GM18508 (cell line): ENCODE measurements at regions not wholly inside any gene's neighbourhood (a gene's known extent, or its start where the extent isn't known, plus 50 kb on each side); places are given as distances from the start of the nearest gene placed in this dataset.
"Not testable (repeated sequence)": the region's sequence is repeated elsewhere in the genome, so short reads cannot be mapped to it uniquely, and the experiment has no call there.

ENCODE experiments used
- ATAC-seq: cut with Tn5 transposase; IDR thresholded peaks from one replicate; pipeline ENCODE4 v1.9.1; 2021; ENCODE audit warnings: moderate number of reproducible peaks; ENCODE audit not compliant: insufficient read depth, unreplicated experiment

DNA sequence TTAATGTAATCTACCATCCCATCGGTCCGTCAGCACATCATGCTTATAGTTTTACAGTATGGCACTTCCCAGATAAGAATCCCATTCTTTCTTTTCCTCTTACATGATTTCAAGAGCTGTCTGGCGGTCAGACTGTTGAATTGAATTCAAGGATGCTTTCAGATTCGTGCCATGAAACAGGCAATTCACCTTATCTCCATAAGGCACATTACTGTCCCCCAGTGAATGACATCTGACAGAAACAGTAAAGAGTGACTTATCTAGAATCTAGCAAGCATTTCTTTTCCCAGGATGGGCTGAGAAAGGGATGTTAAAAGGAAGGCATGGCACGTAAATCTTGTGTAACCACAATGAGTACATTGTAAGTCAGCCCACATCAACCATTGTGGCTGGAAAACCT is 61.1 kb upstream of the SEM1 start:
- no peak for ATAC-seq

DNA sequence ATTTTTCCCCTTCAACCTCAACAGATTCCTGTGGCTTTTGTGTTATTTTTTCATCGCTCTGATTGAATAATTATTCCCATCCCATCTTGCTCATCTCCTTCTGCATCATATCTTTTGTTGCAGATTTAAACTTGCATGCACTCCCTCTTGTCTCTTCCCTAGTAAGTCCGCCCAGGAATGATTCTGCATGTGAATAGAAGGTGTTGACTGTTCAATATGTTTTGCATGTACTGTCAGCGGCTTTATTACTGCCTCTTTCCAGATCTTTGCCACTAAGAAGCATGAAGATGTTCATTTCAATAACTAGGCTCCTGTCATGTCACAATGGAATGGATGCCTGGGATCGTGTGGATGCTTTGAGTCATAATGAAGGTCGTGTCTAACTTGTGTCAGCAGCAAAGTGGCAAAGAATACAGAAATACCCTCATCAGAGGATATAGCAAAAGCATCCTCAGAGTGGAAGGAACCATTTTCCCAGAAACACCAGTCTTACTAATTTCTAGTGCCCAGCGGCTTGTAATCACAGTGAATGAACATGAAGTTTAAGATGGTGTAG is 62.6 kb upstream of the SEM1 start:
- no peak for ATAC-seq

DNA sequence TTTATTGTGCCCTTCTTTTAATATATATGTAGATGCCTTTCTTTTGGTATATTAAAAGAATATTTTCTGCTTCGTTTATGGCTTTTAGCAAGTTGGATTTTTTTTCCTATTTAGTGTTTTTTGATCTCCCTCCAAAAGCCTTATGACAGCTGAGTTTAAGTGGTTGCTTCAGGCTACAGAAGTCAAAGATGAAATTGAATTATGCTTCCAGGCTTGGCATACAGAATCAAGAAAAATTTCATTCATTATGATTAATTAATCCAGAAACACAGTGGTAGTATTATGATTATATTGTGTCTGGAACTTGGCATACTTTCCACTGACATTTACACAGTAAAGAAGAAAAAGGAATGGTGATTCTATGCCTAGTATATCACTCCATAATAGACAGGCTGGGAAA is 63.8 kb upstream of the SEM1 start:
- ATAC-seq, result no peak

DNA sequence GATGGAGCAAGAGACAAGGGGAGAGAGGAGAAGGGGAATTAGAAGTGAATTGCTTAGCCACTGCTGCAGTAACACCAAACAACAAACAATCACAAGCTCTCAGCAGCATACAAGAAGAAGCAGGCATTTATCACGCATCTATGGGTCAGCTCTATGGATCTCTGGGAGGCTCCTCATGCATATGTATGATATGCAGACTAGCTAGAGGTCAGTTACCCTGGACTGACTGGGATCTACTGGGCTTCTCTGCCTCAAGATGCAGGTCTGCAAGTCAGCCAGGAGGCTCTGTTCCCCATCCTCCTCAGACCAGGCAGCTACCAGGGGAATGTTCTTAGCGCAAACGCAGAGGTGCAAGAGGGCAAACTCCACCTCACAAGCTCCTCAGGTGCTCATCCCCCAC is 64.7 kb upstream of the SEM1 start:
- ATAC-seq, result no peak

DNA sequence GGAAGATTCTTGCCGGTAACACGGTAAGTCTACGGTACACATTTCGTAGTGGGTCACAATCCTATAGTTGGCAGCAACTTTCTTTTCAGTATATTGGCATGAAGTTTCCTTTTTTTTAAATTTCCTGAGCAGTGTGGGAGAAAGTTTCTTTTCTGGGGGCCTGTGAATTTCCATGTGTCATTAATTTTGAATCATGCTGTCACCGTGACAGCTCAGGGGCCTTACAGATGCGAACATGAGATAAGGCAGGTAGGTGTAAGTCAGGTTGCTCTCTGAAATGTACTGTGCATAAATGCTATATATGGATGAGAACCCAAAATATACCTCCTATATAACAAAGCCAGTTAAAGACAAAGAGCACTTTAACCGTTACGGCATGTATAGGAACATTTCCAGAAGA is 65.4 kb upstream of the SEM1 start:
- ATAC-seq, result no peak

DNA sequence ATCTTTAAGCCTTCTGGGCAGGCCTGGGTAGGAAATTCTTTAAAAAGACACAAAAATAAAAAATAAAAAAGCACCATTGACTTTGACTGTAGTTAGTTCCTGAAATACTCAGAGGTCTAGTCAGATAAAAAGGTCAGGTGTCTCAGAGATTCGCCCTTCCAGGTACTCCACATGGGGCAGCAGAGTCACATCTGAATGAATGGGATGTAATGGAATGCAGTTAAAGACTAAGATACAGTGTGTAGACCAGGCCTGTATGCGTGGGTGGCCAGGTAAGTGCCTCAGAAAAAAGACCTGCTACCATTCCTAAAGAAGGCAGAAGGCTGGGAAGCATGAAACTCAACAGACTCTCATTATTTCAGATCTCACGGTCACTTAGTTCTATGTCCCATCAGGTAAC is 68.6 kb upstream of the SEM1 start:
- ATAC-seq, result no peak

DNA sequence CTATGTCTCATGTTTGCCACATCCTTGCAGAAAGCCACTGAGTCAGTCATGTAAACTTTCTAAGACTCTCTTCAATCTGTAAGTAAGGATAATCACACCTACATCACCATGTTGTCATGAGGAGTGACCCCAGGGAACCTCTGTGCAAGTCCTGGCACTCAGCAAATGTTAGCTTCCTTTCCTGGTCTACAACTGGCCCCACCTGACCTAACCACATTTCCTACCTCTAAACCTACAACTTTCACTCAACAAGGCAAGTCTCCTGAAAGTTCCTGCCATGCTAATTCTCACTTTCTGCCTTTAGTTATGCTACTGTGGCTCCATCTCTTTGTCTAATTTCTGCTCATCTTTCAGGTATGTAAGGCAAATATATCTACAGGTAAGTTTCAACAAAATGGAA is 72.3 kb upstream of the SEM1 start:
- ATAC-seq, result no peak

DNA sequence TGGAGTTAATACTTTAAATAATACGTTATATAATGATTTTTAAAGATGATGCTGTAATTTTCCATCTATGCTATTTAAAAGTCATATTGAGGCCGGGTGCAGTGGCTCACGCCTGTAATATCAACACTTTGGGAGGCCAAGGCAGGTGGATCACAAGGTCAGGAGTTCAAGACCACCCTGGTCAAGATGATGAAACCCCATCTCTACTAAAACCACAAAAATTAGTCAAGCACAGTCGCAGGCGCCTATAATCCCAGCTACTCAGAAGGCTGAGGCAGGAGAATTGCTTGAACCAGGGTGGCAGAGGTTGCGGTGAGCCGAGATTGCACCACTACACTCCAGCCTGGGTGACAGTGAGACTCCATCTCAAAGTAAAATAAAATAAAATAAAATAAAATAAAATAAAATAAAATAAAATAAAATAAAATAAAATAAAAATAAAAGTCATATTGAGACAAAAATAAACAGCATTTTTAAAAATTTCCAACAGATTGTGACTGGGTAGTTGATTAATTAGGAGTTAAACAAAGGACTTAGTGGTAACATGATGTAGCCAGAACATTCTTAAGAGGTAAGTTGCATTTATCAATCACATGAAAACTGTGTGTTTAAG is 73.1 kb upstream of the SEM1 start:
- ATAC-seq, result not testable (repeated sequence)

DNA sequence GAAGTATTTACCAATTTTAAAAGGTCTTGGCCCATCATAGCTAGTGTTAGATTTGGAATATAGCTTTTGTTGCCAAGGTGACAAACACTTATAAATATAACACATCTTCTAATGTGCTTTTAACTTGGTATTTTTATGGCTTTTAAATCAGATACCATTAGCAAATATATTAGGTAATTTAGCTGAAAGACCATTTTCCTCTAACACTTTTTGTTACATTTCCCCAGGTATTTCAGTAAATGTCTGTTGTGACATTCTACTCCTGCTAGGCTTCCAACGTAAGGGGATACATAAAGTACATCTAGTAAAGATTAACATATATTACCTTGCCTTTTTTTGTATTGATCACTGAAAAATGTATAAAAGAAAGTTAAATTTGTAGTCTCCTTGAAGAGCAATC is 75.0 kb upstream of the SEM1 start:
- ATAC-seq, result no peak

DNA sequence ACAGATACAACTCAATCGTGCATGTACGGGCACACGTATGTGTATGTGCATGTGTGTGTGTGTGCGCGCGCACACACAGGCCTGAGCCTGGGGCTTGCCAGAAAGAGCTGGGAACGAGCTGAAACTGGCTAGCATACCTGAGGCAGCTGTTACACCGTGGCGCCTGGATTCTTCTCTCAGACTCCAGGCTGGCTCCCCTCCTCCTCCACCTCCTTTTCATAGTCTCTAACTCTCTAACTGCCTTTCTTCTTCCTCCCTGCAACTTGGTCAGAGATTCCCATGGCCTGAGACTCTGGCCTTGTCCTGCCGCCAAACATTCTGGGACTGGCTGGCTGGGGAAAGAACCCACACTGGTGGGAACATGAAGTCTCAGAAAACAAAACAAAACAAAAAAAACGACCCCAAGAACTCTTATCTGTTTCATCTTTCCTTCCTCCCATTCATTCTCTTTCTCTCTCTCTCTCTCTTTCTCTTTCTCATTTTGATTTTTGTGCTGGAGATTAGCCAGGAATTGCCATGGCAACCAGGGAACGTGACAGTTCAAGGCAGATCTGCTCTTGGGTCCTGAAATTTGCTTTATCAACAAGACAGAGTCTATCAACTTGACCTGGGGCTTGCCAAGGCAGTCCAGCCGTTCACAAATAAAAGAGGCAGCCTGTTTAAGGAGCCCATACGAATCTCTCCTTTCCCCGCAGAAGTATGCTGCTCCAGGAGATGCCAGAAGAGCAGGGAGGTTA is 76.8 kb upstream of the SEM1 start:
- no peak for ATAC-seq

DNA sequence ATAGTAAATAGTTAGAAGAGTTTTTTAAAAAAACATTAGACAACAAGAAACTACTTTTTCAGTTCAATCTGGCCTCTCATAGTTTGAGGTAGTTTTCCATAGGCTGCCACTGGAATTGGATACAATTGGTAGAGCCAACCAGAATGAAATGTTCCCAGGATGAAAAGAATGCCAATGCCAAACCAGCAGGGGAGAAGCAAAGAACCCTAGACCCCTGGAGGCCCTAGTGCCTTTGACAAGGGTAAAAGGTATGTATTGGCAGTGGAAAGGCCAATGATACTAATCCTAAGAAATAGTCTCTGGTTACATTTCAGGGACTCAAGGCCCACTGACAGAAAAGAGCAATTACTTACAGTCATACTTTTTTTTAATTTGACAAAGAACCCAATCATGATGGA is 77.4 kb upstream of the SEM1 start:
- ATAC-seq, result no peak

DNA sequence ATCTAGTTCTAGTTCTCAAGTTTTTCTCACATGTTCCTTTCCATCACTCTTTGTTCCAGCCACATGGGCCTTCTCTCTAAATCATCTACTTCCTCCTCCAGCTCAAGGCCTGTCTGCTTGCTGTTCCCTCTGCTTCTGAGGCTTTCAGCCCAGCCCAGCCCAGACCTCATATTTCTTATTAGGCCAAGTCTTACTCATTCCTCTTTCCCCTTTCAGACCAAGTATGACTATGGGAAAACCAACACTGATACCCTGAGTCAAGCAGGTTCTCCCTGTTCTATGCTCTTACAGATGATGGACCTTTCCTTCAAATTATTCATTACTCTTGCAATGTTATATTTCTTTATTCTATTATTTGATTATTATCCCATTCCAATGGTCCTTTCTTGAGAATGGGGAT is 80.3 kb upstream of the SEM1 start:
- ATAC-seq, result no peak

DNA sequence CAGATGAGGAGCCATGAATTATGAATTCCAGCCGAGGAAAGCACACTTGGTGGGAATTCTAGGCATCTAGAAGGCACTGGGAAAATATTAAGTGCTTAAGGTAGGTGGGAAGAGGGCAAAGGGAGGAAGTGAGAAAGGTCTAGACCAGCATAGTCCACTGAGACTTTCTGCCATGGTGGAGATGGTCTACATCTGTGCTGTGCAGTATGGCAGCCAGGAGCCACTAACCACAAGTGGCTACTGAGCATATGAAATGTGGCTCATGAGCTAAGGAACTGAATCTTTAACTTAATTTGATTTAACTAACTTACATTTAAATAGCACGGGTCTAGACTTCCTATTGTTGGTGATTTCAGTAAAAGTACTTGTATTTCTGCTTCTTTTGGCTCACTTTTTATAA is 82.5 kb upstream of the SEM1 start:
- no peak for ATAC-seq

DNA sequence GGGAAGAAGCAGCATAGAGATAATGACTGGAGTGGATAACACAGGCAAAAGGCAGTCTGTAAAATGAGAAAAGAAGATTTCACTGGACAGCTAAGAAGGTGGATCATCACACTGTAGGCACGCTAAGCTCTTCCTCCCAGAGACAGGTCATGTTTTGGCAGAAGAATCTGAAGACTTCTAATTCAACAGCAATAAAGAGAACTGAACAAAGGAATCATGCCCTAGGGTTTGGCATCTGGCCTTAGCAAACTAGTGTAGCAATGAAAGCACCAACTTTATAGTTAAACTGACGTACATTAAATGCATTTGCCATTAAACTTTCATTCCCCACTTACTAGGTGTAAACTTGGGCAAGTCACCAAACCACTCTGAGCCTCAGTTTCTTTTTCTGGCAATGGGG is 84.4 kb upstream of the SEM1 start:
- no peak for ATAC-seq

DNA sequence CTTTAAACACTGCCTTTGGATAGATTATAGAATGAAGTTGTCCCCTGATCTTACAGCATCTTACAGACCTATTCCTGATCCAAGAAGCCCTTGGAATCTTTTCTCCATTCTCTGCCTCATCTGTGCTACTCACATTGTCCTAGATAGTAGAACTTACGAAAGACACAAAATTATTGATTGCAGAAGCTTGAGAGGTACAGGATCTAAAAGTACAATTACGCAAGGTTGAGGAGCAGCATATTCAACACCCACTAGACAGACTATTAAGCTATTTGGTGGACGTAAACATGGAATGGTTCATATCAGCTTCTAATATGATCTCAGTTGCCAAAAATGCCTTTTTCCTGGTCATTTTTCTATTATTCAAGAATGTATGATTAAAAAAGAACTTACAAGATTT is 90.5 kb upstream of the SEM1 start:
- ATAC-seq, result no peak

DNA sequence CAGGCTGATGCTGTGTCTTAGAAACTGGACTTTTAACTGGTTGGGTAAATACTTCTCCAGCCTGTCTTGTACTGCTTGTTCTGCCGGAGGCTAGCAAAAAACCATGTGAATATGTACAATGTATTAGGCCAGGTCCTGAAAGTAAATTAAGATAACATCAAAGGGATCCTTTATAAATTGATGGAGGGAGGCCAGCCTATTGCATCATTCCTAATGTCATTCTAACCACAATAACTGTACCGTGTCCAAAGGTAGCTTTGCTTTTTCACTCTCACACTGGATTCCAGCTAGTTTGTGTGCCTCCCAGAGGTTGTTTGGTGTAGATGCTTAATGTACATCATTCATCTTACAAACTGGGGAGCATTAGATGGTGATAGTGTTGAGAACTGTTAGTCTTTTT is 91.2 kb upstream of the SEM1 start:
- no peak for ATAC-seq

DNA sequence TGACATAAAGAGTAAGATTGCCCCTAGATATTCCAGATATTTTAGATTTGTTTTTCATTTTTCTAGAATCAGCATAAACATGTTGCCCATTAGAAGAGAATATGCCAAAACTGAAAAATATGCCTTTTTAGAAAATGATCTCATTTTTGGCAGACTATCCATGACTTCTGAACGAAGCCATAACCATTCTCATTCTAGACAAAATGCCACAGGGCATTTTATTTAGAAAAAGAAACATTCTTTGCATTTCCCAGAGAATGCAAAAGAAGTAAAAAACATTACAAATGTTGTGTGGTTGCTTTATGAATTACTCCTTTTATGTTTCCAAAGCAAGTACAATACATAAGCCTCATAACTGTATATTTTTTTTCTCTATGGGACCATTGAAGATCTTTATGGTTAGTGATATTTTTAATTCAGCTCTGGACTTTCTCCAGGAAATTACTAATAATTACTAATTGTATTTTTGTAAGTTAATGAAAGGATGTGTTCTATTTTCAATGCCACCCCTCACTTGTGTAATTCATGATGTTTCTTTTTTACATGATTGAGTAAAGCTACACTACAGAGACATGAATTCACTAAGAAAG is 109.6 kb upstream of the SEM1 start:
- no peak for ATAC-seq

DNA sequence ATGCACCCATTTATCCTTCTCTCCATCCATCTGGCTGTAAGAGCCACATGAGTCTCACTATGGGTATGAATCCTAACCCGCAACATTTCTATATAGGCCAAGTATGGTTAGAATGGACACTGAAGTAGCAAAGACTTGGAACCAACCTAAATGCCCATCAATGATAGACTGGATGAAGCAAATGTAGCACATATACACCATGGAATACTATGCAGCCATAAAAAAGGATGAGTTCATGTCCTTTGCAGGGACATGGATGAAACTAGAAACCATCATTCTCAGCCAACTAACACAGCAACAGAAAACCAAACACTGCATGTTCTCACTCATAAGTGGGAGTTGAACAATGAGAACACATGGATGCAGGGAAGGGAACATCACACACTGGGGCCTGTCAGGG is 111.5 kb upstream of the SEM1 start:
- ATAC-seq, result not testable (repeated sequence)

DNA sequence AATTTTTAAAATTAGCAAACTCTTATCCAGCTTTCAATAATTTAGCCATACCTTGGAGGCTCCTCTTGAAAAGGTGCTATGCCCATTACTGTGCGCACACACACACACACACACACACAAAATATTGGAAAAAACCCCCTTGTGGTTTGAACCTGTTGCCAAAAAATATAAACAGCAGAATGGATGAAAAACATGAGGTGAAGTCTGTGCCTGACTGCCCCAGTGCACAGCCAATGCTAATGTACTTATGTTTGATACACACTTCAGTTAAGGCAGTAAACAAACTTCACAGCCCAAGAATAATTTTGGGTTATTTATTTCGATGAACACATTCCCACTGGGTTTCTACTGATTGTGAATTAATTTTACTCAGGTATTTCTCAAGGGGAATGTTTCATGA is 113.2 kb upstream of the SEM1 start:
- no peak for ATAC-seq

DNA sequence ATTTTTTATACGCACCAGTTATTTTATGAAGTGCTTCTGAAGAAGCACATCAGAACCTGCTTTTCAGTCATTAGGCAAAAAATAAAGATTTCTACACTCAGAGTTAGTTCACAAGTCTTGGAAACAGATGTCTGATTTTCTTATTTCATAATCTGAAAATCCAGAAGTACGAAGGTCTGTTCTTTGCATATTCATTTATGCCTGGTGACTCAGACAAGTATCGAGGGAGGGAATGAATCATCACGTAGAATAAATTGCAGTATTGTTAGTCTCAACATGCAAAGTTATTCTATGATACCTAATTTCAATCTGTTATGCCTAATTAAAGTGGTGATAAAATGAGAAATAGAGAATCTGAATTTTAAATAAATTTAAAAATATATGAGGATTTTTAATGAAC is 113.6 kb upstream of the SEM1 start:
- ATAC-seq, result no peak

DNA sequence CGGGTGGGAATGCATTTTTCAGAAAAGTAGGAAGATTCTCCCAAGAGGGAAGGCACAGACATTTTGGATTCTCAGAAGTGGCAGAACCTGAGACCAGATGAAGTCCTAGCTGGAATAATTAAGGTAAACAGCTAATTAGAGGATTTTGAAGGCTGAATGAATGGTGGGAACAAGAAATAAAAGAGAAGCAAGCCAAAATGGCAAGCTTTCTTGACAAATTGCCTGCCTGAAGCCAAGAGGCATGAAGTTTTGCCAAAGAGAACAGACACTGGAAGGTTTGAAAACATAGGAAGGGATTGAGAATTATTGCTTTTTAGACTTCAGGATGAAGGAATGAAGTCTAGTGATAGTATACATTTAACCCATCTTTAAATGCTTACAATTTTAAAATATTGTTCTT is 115.0 kb upstream of the SEM1 start:
- no peak for ATAC-seq

DNA sequence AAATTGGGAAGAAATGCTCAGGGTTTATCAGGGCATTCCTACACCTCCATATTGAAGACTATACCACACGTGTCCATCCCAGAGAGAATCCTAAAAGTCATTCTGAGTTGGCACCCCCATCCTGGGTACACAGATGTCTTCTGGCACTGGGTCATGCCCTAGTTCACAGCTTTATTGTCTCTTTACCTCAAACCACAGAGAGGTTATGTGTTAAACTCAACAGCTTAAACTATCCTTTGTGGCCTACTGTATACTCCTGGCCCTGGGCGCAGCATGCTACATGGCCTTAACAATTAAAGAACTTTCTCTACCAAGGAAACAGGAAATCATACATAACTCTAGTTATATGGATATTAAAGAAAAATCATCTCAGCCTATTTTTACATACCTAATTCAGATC is 115.6 kb upstream of the SEM1 start:
- ATAC-seq, result no peak
